GM23338 (cell line): ENCODE measurements at regions not wholly inside any gene's neighbourhood (a gene's known extent, or its start where the extent isn't known, plus 50 kb on each side); places are given as distances from the start of the nearest gene placed in this dataset.

Experiments used
- CREB1 ChIP-seq: fragments of 250-450 bp; sonication (Bioruptor Pico); IDR thresholded peaks from 2 replicates; pipeline ENCODE4 v1.5.0; 2020; ENCODE audit warnings: low read depth, mild to moderate bottlenecking, moderate library complexity
- EZH2 ChIP-seq: fragments of 200-600 bp; sonication (generic); IDR thresholded peaks from one replicate; pipeline ENCODE4 v1.8.0; 2017; ENCODE audit warnings: antibody characterized with exemption, mild to moderate bottlenecking, low read depth; ENCODE audit not compliant: unreplicated experiment
- EZH2phosphoT487 ChIP-seq: fragments of 200-600 bp; sonication (generic); IDR thresholded peaks from one replicate; pipeline ENCODE4 v1.8.1; 2018; ENCODE audit warnings: antibody characterized with exemption; ENCODE audit not compliant: unreplicated experiment
- JUNB ChIP-seq: IDR thresholded peaks from one replicate; pipeline ENCODE4 v1.6.1; 2016; ENCODE audit warnings: antibody characterized with exemption; ENCODE audit not compliant: unreplicated experiment
- NANOG ChIP-seq: IDR thresholded peaks from 2 replicates; pipeline ENCODE4 v1.6.1; 2016; ENCODE audit warnings: antibody characterized with exemption, borderline replicate concordance
- POLR2AphosphoS5 ChIP-seq: IDR thresholded peaks from 2 replicates; pipeline ENCODE4 v1.6.1; 2016; ENCODE audit warnings: antibody characterized with exemption, low read depth
- STAT1 ChIP-seq: IDR thresholded peaks from one replicate; pipeline ENCODE4 v1.6.1; 2016; ENCODE audit warnings: antibody characterized with exemption; ENCODE audit not compliant: unreplicated experiment
- ZNF114 ChIP-seq: fragments of 250-450 bp; sonication (Bioruptor Pico); IDR thresholded peaks from 2 replicates; pipeline ENCODE4 v1.5.0; 2020; ENCODE audit warnings: mild to moderate bottlenecking, moderate library complexity
- ZNF331 ChIP-seq: fragments of 250-450 bp; sonication (Bioruptor Pico); IDR thresholded peaks from 2 replicates; pipeline ENCODE4 v1.5.0; 2020; ENCODE audit warnings: low read depth, mild to moderate bottlenecking, moderate library complexity
- TF ChIP-seq, protein P1 (sequence below), 2 experiments: fragments of 200-600 bp in 1 of 2; sonication (generic) in 1 of 2; conservative IDR thresholded peaks; 2 replicates each; pipeline versions ENCODE4 v1.5.1 to v1.6.1; 2016 to 2017; ENCODE audit warnings: antibody characterized with exemption in 2 of 2, low read depth in 2 of 2, mild to moderate bottlenecking in 2 of 2, moderate library complexity in 1 of 2
- TF ChIP-seq, protein P2 (sequence below): IDR thresholded peaks from one replicate; pipeline ENCODE4 v1.6.1; 2018; ENCODE audit warnings: antibody characterized with exemption; ENCODE audit not compliant: unreplicated experiment
- TF ChIP-seq, protein P3 (sequence below): IDR thresholded peaks from 2 replicates; pipeline ENCODE4 v1.6.1; 2016; ENCODE audit warnings: antibody characterized with exemption
- TF ChIP-seq, protein P4 (sequence below): fragments of 250-450 bp; sonication (Bioruptor Pico); IDR thresholded peaks from 2 replicates; pipeline ENCODE4 v1.5.0; 2020; ENCODE audit warnings: mild to moderate bottlenecking, moderate library complexity

DNA sequence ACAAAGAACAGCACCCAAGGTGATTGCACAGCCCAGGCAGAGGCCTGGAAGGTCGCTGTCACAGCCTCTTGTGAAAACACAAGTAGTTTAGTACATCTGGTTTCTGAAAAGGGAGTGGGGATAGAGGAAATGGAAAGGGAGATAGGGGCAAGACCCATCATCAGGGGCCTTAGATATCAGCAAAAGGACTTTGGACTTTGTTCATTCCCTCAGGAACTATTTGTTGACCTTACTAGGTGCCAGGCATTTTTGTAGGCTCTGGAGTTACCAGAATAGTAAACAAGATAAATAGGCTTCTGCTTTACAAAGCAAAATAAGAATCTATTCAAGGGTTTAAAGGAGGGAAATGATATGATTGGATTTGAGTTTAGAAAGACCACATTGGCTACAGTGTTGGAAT, 199.4 kb upstream of the CDKN3 start:
- TF ChIP-seq, protein P1, sequence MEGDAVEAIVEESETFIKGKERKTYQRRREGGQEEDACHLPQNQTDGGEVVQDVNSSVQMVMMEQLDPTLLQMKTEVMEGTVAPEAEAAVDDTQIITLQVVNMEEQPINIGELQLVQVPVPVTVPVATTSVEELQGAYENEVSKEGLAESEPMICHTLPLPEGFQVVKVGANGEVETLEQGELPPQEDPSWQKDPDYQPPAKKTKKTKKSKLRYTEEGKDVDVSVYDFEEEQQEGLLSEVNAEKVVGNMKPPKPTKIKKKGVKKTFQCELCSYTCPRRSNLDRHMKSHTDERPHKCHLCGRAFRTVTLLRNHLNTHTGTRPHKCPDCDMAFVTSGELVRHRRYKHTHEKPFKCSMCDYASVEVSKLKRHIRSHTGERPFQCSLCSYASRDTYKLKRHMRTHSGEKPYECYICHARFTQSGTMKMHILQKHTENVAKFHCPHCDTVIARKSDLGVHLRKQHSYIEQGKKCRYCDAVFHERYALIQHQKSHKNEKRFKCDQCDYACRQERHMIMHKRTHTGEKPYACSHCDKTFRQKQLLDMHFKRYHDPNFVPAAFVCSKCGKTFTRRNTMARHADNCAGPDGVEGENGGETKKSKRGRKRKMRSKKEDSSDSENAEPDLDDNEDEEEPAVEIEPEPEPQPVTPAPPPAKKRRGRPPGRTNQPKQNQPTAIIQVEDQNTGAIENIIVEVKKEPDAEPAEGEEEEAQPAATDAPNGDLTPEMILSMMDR (conservative IDR thresholded peaks at IDR 0.05; ENCODE audit: low read depth in 2 of 2), result no peak
- TF ChIP-seq POLR2AphosphoS5, result no peak
- TF ChIP-seq JUNB, result no peak
- no peak for TF ChIP-seq EZH2
- TF ChIP-seq, protein P2, sequence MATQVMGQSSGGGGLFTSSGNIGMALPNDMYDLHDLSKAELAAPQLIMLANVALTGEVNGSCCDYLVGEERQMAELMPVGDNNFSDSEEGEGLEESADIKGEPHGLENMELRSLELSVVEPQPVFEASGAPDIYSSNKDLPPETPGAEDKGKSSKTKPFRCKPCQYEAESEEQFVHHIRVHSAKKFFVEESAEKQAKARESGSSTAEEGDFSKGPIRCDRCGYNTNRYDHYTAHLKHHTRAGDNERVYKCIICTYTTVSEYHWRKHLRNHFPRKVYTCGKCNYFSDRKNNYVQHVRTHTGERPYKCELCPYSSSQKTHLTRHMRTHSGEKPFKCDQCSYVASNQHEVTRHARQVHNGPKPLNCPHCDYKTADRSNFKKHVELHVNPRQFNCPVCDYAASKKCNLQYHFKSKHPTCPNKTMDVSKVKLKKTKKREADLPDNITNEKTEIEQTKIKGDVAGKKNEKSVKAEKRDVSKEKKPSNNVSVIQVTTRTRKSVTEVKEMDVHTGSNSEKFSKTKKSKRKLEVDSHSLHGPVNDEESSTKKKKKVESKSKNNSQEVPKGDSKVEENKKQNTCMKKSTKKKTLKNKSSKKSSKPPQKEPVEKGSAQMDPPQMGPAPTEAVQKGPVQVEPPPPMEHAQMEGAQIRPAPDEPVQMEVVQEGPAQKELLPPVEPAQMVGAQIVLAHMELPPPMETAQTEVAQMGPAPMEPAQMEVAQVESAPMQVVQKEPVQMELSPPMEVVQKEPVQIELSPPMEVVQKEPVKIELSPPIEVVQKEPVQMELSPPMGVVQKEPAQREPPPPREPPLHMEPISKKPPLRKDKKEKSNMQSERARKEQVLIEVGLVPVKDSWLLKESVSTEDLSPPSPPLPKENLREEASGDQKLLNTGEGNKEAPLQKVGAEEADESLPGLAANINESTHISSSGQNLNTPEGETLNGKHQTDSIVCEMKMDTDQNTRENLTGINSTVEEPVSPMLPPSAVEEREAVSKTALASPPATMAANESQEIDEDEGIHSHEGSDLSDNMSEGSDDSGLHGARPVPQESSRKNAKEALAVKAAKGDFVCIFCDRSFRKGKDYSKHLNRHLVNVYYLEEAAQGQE, result no peak
- no peak for TF ChIP-seq EZH2phosphoT487
- TF ChIP-seq CREB1 (CRISPR knock-in tag), result no peak
- TF ChIP-seq ZNF114 (CRISPR knock-in tag), result no peak
- no peak for TF ChIP-seq NANOG
- TF ChIP-seq, protein P3, sequence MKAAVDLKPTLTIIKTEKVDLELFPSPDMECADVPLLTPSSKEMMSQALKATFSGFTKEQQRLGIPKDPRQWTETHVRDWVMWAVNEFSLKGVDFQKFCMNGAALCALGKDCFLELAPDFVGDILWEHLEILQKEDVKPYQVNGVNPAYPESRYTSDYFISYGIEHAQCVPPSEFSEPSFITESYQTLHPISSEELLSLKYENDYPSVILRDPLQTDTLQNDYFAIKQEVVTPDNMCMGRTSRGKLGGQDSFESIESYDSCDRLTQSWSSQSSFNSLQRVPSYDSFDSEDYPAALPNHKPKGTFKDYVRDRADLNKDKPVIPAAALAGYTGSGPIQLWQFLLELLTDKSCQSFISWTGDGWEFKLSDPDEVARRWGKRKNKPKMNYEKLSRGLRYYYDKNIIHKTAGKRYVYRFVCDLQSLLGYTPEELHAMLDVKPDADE, result no peak
- no peak for TF ChIP-seq ZNF331
- TF ChIP-seq, protein P4, sequence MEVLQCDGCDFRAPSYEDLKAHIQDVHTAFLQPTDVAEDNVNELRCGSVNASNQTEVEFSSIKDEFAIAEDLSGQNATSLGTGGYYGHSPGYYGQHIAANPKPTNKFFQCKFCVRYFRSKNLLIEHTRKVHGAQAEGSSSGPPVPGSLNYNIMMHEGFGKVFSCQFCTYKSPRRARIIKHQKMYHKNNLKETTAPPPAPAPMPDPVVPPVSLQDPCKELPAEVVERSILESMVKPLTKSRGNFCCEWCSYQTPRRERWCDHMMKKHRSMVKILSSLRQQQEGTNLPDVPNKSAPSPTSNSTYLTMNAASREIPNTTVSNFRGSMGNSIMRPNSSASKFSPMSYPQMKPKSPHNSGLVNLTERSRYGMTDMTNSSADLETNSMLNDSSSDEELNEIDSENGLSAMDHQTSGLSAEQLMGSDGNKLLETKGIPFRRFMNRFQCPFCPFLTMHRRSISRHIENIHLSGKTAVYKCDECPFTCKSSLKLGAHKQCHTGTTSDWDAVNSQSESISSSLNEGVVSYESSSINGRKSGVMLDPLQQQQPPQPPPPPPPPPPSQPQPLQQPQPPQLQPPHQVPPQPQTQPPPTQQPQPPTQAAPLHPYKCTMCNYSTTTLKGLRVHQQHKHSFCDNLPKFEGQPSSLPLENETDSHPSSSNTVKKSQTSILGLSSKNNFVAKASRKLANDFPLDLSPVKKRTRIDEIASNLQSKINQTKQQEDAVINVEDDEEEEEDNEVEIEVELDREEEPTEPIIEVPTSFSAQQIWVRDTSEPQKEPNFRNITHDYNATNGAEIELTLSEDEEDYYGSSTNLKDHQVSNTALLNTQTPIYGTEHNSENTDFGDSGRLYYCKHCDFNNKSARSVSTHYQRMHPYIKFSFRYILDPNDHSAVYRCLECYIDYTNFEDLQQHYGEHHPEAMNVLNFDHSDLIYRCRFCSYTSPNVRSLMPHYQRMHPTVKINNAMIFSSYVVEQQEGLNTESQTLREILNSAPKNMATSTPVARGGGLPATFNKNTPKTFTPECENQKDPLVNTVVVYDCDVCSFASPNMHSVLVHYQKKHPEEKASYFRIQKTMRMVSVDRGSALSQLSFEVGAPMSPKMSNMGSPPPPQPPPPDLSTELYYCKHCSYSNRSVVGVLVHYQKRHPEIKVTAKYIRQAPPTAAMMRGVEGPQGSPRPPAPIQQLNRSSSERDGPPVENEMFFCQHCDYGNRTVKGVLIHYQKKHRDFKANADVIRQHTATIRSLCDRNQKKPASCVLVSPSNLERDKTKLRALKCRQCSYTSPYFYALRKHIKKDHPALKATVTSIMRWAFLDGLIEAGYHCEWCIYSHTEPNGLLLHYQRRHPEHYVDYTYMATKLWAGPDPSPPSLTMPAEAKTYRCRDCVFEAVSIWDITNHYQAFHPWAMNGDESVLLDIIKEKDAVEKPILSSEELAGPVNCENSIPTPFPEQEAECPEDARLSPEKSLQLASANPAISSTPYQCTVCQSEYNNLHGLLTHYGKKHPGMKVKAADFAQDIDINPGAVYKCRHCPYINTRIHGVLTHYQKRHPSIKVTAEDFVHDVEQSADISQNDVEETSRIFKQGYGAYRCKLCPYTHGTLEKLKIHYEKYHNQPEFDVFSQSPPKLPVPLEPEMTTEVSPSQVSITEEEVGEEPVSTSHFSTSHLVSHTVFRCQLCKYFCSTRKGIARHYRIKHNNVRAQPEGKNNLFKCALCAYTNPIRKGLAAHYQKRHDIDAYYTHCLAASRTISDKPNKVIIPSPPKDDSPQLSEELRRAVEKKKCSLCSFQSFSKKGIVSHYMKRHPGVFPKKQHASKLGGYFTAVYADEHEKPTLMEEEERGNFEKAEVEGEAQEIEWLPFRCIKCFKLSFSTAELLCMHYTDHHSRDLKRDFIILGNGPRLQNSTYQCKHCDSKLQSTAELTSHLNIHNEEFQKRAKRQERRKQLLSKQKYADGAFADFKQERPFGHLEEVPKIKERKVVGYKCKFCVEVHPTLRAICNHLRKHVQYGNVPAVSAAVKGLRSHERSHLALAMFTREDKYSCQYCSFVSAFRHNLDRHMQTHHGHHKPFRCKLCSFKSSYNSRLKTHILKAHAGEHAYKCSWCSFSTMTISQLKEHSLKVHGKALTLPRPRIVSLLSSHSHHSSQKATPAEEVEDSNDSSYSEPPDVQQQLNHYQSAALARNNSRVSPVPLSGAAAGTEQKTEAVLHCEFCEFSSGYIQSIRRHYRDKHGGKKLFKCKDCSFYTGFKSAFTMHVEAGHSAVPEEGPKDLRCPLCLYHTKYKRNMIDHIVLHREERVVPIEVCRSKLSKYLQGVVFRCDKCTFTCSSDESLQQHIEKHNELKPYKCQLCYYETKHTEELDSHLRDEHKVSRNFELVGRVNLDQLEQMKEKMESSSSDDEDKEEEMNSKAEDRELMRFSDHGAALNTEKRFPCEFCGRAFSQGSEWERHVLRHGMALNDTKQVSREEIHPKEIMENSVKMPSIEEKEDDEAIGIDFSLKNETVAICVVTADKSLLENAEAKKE (CRISPR knock-in tag), result no peak
- TF ChIP-seq STAT1, result no peak
